IMR-90 (cell line): ENCODE measurements at regions not wholly inside any gene's neighbourhood (a gene's known extent, or its start where the extent isn't known, plus 50 kb on each side); places are given as distances from the start of the nearest gene placed in this dataset.
A peak's percentile ranks its signal among the peaks of the same experiment; 100 is the strongest.

Source experiments
- ATAC-seq: fragments of 200-7000 bp; cut with Tn5 transposase; 2 replicates; pipeline ENCODE4 v1.9.1; 2020; ENCODE audit warnings: low read depth, mild to moderate bottlenecking, moderate library complexity
- BruUV-seq: library from RNA; stranded (reverse); fragments of 400-500 nt; replicated peaks from 2 replicates; lab custom pipeline; 2021; lab: Mats Ljungman, UMichigan
- CTCF ChIA-PET: fragments of 300-600 bp; formaldehyde crosslinking; extraction: SDS; loops from one replicate; lab custom pipeline; 2021; ENCODE audit warnings: antibody characterized with exemption; lab: Yijun Ruan, JAX
- POLR2A ChIA-PET: fragments of 300-600 bp; sonication (Branson Sonifier 250); formaldehyde crosslinking; loops from one replicate; lab custom pipeline; 2022; ENCODE audit warnings: antibody characterized with exemption; ENCODE audit not compliant: unreplicated experiment; lab: Charles Lee
- DNase-seq: peaks from one replicate; pipeline ENCODE4 v3.0.0; 2013
- H2AFZ ChIP-seq: replicated peaks from 2 replicates; pipeline ENCODE3; 2013; ENCODE audit warnings: low read length, mild to moderate bottlenecking; ENCODE audit not compliant: poor library complexity
- H2AK5ac ChIP-seq: 2 replicates; pipeline ENCODE4 v1.6.1; 2013; ENCODE audit warnings: low read depth, low read length, inconsistent platforms
- H2AK9ac ChIP-seq: replicated peaks from 2 replicates; pipeline ENCODE3; 2013; ENCODE audit warnings: mild to moderate bottlenecking, low read depth, low read length, moderate library complexity; ENCODE audit not compliant: poor library complexity
- H2BK120ac ChIP-seq: 2 replicates; pipeline ENCODE4 v1.6.1; 2013; ENCODE audit warnings: low read depth, low read length, inconsistent platforms
- H2BK15ac ChIP-seq: 3 replicates; pipeline ENCODE4 v1.6.1; 2013; ENCODE audit warnings: low read depth, low read length, inconsistent platforms
- H2BK20ac ChIP-seq: 2 replicates; pipeline ENCODE4 v1.6.1; 2013; ENCODE audit warnings: low read depth, mild to moderate bottlenecking, inconsistent platforms, low read length, moderate library complexity
- H2BK5ac ChIP-seq: 2 replicates; pipeline ENCODE4 v1.6.1; 2013; ENCODE audit warnings: mild to moderate bottlenecking, low read depth, low read length, inconsistent platforms; ENCODE audit not compliant: poor library complexity, severe bottlenecking
- H3K14ac ChIP-seq: replicated peaks from 2 replicates; pipeline ENCODE4 v1.6.1; 2013; ENCODE audit warnings: low read depth, low read length, inconsistent platforms
- H3K18ac ChIP-seq: 2 replicates; pipeline ENCODE4 v1.6.1; 2013; ENCODE audit warnings: low read depth, low read length, control low read depth
- H3K23ac ChIP-seq: 2 replicates; pipeline ENCODE4 v1.6.1; 2013; ENCODE audit warnings: low read depth, low read length, inconsistent platforms
- H3K27ac ChIP-seq: 2 replicates; pipeline ENCODE4 v1.5.1; 2013; ENCODE audit warnings: mild to moderate bottlenecking, control low read depth, low read length; ENCODE audit not compliant: insufficient read depth
- H3K27me3 ChIP-seq: 2 replicates; pipeline ENCODE4 v1.6.1; 2013; ENCODE audit warnings: low read length; ENCODE audit not compliant: control insufficient read depth, insufficient read depth
- H3K36me3 ChIP-seq: 2 replicates; pipeline ENCODE4 v1.6.1; 2013; ENCODE audit warnings: low read length, mixed read lengths; ENCODE audit not compliant: control insufficient read depth, insufficient read depth
- H3K4ac ChIP-seq: 2 replicates; pipeline ENCODE4 v1.6.1; 2013; ENCODE audit warnings: low read depth, low read length, inconsistent platforms
- H3K4me1 ChIP-seq: 2 replicates; pipeline ENCODE4 v1.6.1; 2013; ENCODE audit warnings: low read length, mixed read lengths; ENCODE audit not compliant: control insufficient read depth, insufficient read depth
- H3K4me2 ChIP-seq: 2 replicates; pipeline ENCODE4 v1.6.1; 2013; ENCODE audit warnings: low read depth, mild to moderate bottlenecking, control low read depth, low read length, moderate library complexity
- H3K4me3 ChIP-seq: 2 replicates; pipeline ENCODE4 v1.5.1; 2013; ENCODE audit warnings: low read depth, mild to moderate bottlenecking, control low read depth, low read length, moderate library complexity; ENCODE audit not compliant: insufficient read depth
- H3K56ac ChIP-seq: 2 replicates; pipeline ENCODE4 v1.6.1; 2013; ENCODE audit warnings: low read length, inconsistent platforms; ENCODE audit not compliant: insufficient read depth; ENCODE audit errors: extremely low read depth
- H3K79me1 ChIP-seq, 2 experiments: 2 replicates each; pipeline ENCODE4 v1.6.1; 2013; ENCODE audit warnings: low read length in 2 of 2, inconsistent platforms in 1 of 2, low read depth in 1 of 2
- H3K9ac ChIP-seq: 2 replicates; pipeline ENCODE4 v1.6.1; 2013; ENCODE audit warnings: low read depth, low read length, control low read depth
- H3K9me1 ChIP-seq: 2 replicates; pipeline ENCODE4 v1.6.1; 2013; ENCODE audit warnings: low read length, inconsistent platforms; ENCODE audit not compliant: insufficient read depth
- H3K9me3 ChIP-seq: 2 replicates; pipeline ENCODE4 v1.6.1; 2013; ENCODE audit warnings: low read length; ENCODE audit not compliant: control insufficient read depth, insufficient read depth
- H4K20me1 ChIP-seq: 2 replicates; pipeline ENCODE4 v1.6.1; 2013; ENCODE audit warnings: low read length, inconsistent platforms; ENCODE audit not compliant: insufficient read depth
- H4K5ac ChIP-seq: 2 replicates; pipeline ENCODE4 v1.6.1; 2013; ENCODE audit warnings: mild to moderate bottlenecking, low read depth, low read length, control low read depth
- H4K8ac ChIP-seq, 2 experiments: 2 replicates each; pipeline ENCODE4 v1.6.1; 2013; ENCODE audit warnings: low read depth in 2 of 2, low read length in 2 of 2, control low read depth in 1 of 2, inconsistent platforms in 1 of 2
- H4K91ac ChIP-seq: 2 replicates; pipeline ENCODE4 v1.6.1; 2013; ENCODE audit warnings: low read depth, low read length, inconsistent platforms; ENCODE audit not compliant: insufficient read depth
- CEBPB ChIP-seq: IDR thresholded peaks from 2 replicates; pipeline ENCODE4 v1.6.1; 2012; ENCODE audit warnings: low read depth, low read length, improper control_type of control experiment
- CTCF ChIP-seq: conservative IDR thresholded peaks from 2 replicates; pipeline ENCODE4 v1.5.1; 2012; ENCODE audit warnings: mild to moderate bottlenecking, low read depth, low read length, improper control_type of control experiment
- FOS ChIP-seq: fragments of 150-350 bp; IDR thresholded peaks from 2 replicates; pipeline ENCODE4 v1.6.1; 2016; ENCODE audit warnings: low read depth, low read length
- RAD21 ChIP-seq: IDR thresholded peaks from 2 replicates; pipeline ENCODE4 v1.6.1; 2012; ENCODE audit warnings: low read length, improper control_type of control experiment
- SMC3 ChIP-seq: fragments of 150-350 bp; IDR thresholded peaks from 2 replicates; pipeline ENCODE4 v1.6.1; 2016; ENCODE audit warnings: low read depth, mild to moderate bottlenecking, antibody characterized with exemption, low read length, moderate library complexity
- dilution Hi-C: fragments of 300-500 bp; cut with HindIII; formaldehyde crosslinking; loops from one replicate; pipeline ENCODE4 v1.14.3; 2018; ENCODE audit warnings: low sequenced_read_pairs; ENCODE audit not compliant: unreplicated experiment
- in situ Hi-C: fragments of 300-500 bp; cut with MboI; formaldehyde crosslinking; loops from 3 replicates; pipeline ENCODE4 v1.14.3; 2019; ENCODE audit warnings: low sequenced_read_pairs, inconsistent platforms, mixed read lengths
- intact Hi-C: fragments of 100-400 bp; cut with micrococcal nuclease; formaldehyde crosslinking; loops from 2 replicates; pipeline ENCODE4 v1.10.0; 2022
- TF ChIP-seq, protein P1 (sequence below): fragments of 150-350 bp; IDR thresholded peaks from 2 replicates; pipeline ENCODE4 v1.6.1; 2017; ENCODE audit warnings: mild to moderate bottlenecking, antibody characterized with exemption, low read length, low read depth
- TF ChIP-seq, protein P2 (sequence below): fragments of 150-350 bp; IDR thresholded peaks from 2 replicates; pipeline ENCODE4 v1.6.1; 2016; ENCODE audit warnings: low read depth, mild to moderate bottlenecking, low read length, moderate library complexity, borderline replicate concordance

GRCh38 chr3:106628407-106628806 is 748.8 kb upstream of the CCDC54 start:
- H2BK120ac ChIP-seq, result no peak overlapping the region
- H3K27ac ChIP-seq, result no peak overlapping the region
- H2BK5ac ChIP-seq, result no peak overlapping the region
- no peak overlapping the region for H3K18ac ChIP-seq
- H3K9ac ChIP-seq, result no peak overlapping the region
- no peak overlapping the region; the same call in 1 of the 2 replicates for H2AK5ac ChIP-seq
- in situ Hi-C loops, result no loop called here
- DNase-seq (peak; percentile 78), ATAC-seq (peak; percentile 90)
- dilution Hi-C loops, result no loop called here
- H3K9me3 ChIP-seq, result peaks cover 1% of the 10 kb centered on the region
- H3K23ac ChIP-seq, result no peak overlapping the region
- no peak overlapping the region for H2AFZ ChIP-seq
- no peaks in the 10 kb centered on the region for H4K20me1 ChIP-seq
- TF ChIP-seq CEBPB, result no peak
- no peak for TF ChIP-seq FOS
- TF ChIP-seq, protein P1, sequence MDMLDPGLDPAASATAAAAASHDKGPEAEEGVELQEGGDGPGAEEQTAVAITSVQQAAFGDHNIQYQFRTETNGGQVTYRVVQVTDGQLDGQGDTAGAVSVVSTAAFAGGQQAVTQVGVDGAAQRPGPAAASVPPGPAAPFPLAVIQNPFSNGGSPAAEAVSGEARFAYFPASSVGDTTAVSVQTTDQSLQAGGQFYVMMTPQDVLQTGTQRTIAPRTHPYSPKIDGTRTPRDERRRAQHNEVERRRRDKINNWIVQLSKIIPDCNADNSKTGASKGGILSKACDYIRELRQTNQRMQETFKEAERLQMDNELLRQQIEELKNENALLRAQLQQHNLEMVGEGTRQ, result no peak
- peak; percentile 38; the same call in 1 of the 2 replicates for TF ChIP-seq CTCF
- TF ChIP-seq RAD21, result peak; percentile 55
- no peak for TF ChIP-seq SMC3
- TF ChIP-seq, protein P2, sequence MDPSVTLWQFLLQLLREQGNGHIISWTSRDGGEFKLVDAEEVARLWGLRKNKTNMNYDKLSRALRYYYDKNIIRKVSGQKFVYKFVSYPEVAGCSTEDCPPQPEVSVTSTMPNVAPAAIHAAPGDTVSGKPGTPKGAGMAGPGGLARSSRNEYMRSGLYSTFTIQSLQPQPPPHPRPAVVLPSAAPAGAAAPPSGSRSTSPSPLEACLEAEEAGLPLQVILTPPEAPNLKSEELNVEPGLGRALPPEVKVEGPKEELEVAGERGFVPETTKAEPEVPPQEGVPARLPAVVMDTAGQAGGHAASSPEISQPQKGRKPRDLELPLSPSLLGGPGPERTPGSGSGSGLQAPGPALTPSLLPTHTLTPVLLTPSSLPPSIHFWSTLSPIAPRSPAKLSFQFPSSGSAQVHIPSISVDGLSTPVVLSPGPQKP, result no peak
- H3K79me1 ChIP-seq, result no peaks in the 10 kb centered on the region
- no peak overlapping the region for H3K4me2 ChIP-seq
- no TSS peak for BruUV-seq
- H3K36me3 ChIP-seq, result no peaks in the 10 kb centered on the region
- H3K14ac ChIP-seq, result no peak overlapping the region
- peaks cover 2% of the 10 kb centered on the region; the same call in 1 of the 2 replicates for H3K4me1 ChIP-seq
- POLR2A ChIA-PET, result interaction anchor here (0.5 to 0.6 kb wide), 2 partner anchors 295 to 794 kb away, joined by 4 read pairs; no protein-coding TSS in a partner anchor
- no peak overlapping the region for H3K4ac ChIP-seq
- H3K56ac ChIP-seq, result no peak overlapping the region
- no peaks in the 10 kb centered on the region for H3K27me3 ChIP-seq
- no peak overlapping the region for H2BK15ac ChIP-seq
- no peak overlapping the region for H4K8ac ChIP-seq
- H3K9me1 ChIP-seq, result no peaks in the 10 kb centered on the region
- intact Hi-C loops, result loop anchor here (1.0 kb wide), 1 partner anchor 436 kb away; no protein-coding TSS in a partner anchor
- no peak overlapping the region for H2AK9ac ChIP-seq
- H3K4me3 ChIP-seq, result no peak overlapping the region
- no peak overlapping the region for H2BK20ac ChIP-seq
- H4K91ac ChIP-seq, result no peak overlapping the region
- no peak overlapping the region for H4K5ac ChIP-seq
- CTCF ChIA-PET, result no interaction called here
